GM12878 (cell line): ENCODE measurements at regions not wholly inside any gene's neighbourhood (a gene's known extent, or its start where the extent isn't known, plus 50 kb on each side); places are given as distances from the start of the nearest gene placed in this dataset.

Source experiments
- ATAC-seq: fragments of 200-7000 bp; cut with Tn5 transposase; 3 replicates; pipeline ENCODE4 v1.9.1; 2020; ENCODE audit warnings: mild to moderate bottlenecking, moderate library complexity
- BruUV-seq: library from RNA; stranded (reverse); fragments of 400-500 nt; replicated peaks from 2 replicates; lab custom pipeline; 2021; lab: Mats Ljungman, UMichigan
- CTCF ChIA-PET: fragments of 300-600 bp; sonication (Branson Sonifier 250); formaldehyde crosslinking; extraction: SDS; loops from one replicate; lab custom pipeline; 2021; ENCODE audit warnings: inconsistent platforms; lab: Yijun Ruan, JAX
- POLR2A ChIA-PET: fragments of 350-600 bp; formaldehyde crosslinking; extraction: SDS; loops from one replicate; lab custom pipeline; 2021; ENCODE audit warnings: inconsistent platforms; lab: Charles Lee
- RAD21 ChIA-PET: fragments of 300-600 bp; sonication (Branson Sonifier 250); formaldehyde crosslinking; loops from one replicate; lab custom pipeline; 2023; ENCODE audit warnings: antibody characterized with exemption; ENCODE audit not compliant: unreplicated experiment; lab: Charles Lee
- SMC1A ChIA-PET: fragments of 300-600 bp; sonication (Branson Sonifier 250); formaldehyde crosslinking; loops from one replicate; lab custom pipeline; 2023; ENCODE audit not compliant: unreplicated experiment, uncharacterized antibody; lab: Charles Lee
- DNase-seq: peaks from one replicate; pipeline ENCODE4 v3.0.0-alpha.2; 2011; ENCODE audit warnings: low read depth, low spot score
- FAIRE-seq: peaks from 3 replicates; lab custom pipeline; 2011; peaks lifted over from hg19 to GRCh38; lab: Jason Lieb, UNC
- H2AFZ ChIP-seq: 2 replicates; pipeline ENCODE4 v1.6.0; 2011; ENCODE audit warnings: low read depth, low read length, control low read depth; ENCODE audit not compliant: control insufficient read depth
- H3K27ac ChIP-seq: 2 replicates; pipeline ENCODE4 v1.5.1; 2011; ENCODE audit warnings: control low read depth; ENCODE audit not compliant: control insufficient read depth, insufficient read depth
- H3K27me3 ChIP-seq, 2 experiments: replicated peaks in 1 of 2; 2 replicates each; pipeline versions ENCODE4 v1.6.0 to v1.6.1; 2011; ENCODE audit warnings: low read length in 1 of 2; ENCODE audit not compliant: control insufficient read depth in 2 of 2, insufficient read depth in 2 of 2
- H3K36me3 ChIP-seq, 2 experiments: 2 replicates each; pipeline ENCODE4 v1.5.1; 2011; ENCODE audit warnings: low read length in 1 of 2; ENCODE audit not compliant: control insufficient read depth in 2 of 2, insufficient read depth in 2 of 2
- H3K4me1 ChIP-seq: 2 replicates; pipeline ENCODE4 v1.6.1; 2011; ENCODE audit warnings: mild to moderate bottlenecking, low read length, moderate library complexity, mixed read lengths; ENCODE audit not compliant: control insufficient read depth, insufficient read depth
- H3K4me2 ChIP-seq: 2 replicates; pipeline ENCODE4 v1.6.0; 2011; ENCODE audit warnings: control low read depth; ENCODE audit not compliant: control insufficient read depth, insufficient read depth
- H3K4me3 ChIP-seq: fragments of 200-600 bp; sonication (generic); 2 replicates; pipeline ENCODE4 v1.5.1; 2016
- H3K79me2 ChIP-seq: 2 replicates; pipeline ENCODE4 v1.6.0; 2011; ENCODE audit warnings: low read length; ENCODE audit not compliant: control insufficient read depth, insufficient read depth
- H3K9ac ChIP-seq: 2 replicates; pipeline ENCODE4 v1.8.0; 2011; ENCODE audit warnings: low read length, control low read depth, mixed read lengths; ENCODE audit not compliant: control insufficient read depth, insufficient read depth
- H3K9me3 ChIP-seq: replicated peaks from 3 replicates; pipeline ENCODE4 v1.5.1; 2011; ENCODE audit warnings: mild to moderate bottlenecking, low read length; ENCODE audit not compliant: control insufficient read depth, insufficient read depth
- H4K20me1 ChIP-seq: 2 replicates; pipeline ENCODE4 v1.6.0; 2011; ENCODE audit not compliant: control insufficient read depth, insufficient read depth
- ASH2L ChIP-seq: fragments of 300-600, 200-600 bp; sonication (generic); IDR thresholded peaks from 2 replicates; pipeline ENCODE4 v1.6.1; 2017; ENCODE audit warnings: low read depth, mild to moderate bottlenecking, borderline replicate concordance
- BMI1 ChIP-seq: fragments of 450-650 bp; IDR thresholded peaks from 2 replicates; pipeline ENCODE4 v1.6.1; 2016; ENCODE audit warnings: mild to moderate bottlenecking, moderate library complexity, borderline replicate concordance
- CBFB ChIP-seq: IDR thresholded peaks from 2 replicates; pipeline ENCODE4 v1.6.1; 2016; ENCODE audit warnings: antibody characterized with exemption, low read depth
- NFIC ChIP-seq: IDR thresholded peaks from 2 replicates; pipeline ENCODE4 v1.6.1; 2012; ENCODE audit warnings: low read depth, mild to moderate bottlenecking, inconsistent platforms, low read length, moderate library complexity
- SMARCA5 ChIP-seq: fragments of 450-650 bp; IDR thresholded peaks from 2 replicates; pipeline ENCODE4 v1.6.1; 2017; ENCODE audit warnings: mild to moderate bottlenecking
- SMC3 ChIP-seq: IDR thresholded peaks from 2 replicates; pipeline ENCODE4 v1.6.1; 2011; ENCODE audit warnings: low read length, improper control_type of control experiment, borderline replicate concordance
- SPI1 ChIP-seq: IDR thresholded peaks from 2 replicates; pipeline ENCODE4 v1.6.1; 2011; ENCODE audit warnings: low read depth, mild to moderate bottlenecking, low read length, moderate library complexity, borderline replicate concordance; ENCODE audit not compliant: insufficient read depth
- SREBF1 ChIP-seq: IDR thresholded peaks from 2 replicates; pipeline ENCODE4 v1.6.1; 2012; ENCODE audit warnings: mild to moderate bottlenecking, low read length
- STAT1 ChIP-seq: fragments of 450-650 bp; conservative IDR thresholded peaks from 2 replicates; pipeline ENCODE4 v1.6.1; 2014; ENCODE audit warnings: antibody characterized with exemption, mild to moderate bottlenecking
- SUPT20H ChIP-seq: IDR thresholded peaks from 2 replicates; pipeline ENCODE4 v1.6.1; 2011; ENCODE audit warnings: low read depth, mild to moderate bottlenecking, low read length, moderate library complexity, borderline replicate concordance; ENCODE audit not compliant: control insufficient read depth
- ZZZ3 ChIP-seq: IDR thresholded peaks from 2 replicates; pipeline ENCODE4 v1.6.1; 2011; ENCODE audit warnings: low read depth; ENCODE audit not compliant: control insufficient read depth, insufficient read length
- WGBS: methylation state at CpG from one replicate; pipeline ENCODE4 v1.1.6; 2016; ENCODE audit warnings: low lambda C conversion rate; ENCODE audit not compliant: insufficient replicate concordance, insufficient coverage; ENCODE audit errors: missing lambda C conversion rate; 5-methylcytosine and 5-hydroxymethylcytosine counted together
- in situ Hi-C: fragments of 300-500 bp; cut with MboI; formaldehyde crosslinking; loops from 9 replicates; pipeline ENCODE4 v1.14.3; 2018; ENCODE audit warnings: mixed read lengths
- intact Hi-C: fragments of 100-400 bp; cut with micrococcal nuclease; formaldehyde crosslinking; loops from one replicate; pipeline ENCODE4 v1.14.2; 2022; ENCODE audit not compliant: unreplicated experiment
- TF ChIP-seq, protein P1 (sequence below): IDR thresholded peaks from 2 replicates; pipeline ENCODE4 v1.6.1; 2012; ENCODE audit warnings: low read depth, low read length, improper control_type of control experiment
- TF ChIP-seq, protein P2 (sequence below): fragments of 450-650 bp; IDR thresholded peaks from 2 replicates; pipeline ENCODE4 v1.6.1; 2014; ENCODE audit warnings: mild to moderate bottlenecking

DNA sequence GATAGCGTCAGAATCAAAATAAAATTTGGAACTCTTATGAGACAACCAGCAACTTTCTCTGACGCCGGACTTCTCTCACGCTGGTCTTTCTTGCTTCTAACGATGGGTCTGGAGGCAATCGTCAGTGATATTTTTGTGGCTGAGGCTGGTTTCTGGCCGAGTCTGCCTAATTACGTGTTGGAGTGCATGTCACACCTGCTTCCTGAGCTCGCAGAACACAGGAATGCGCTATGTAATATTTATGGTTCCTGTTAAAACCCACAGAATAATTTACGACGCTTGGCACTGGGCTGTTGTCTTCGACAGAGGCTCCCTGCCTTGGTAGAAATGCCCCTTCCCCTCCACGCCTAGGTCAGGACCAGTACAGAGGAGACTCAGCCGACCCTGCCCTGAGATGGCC lies 64.9 kb downstream of the NPTX2 start:
- FAIRE-seq: no peak
- CTCF ChIA-PET: no interaction called here
- H3K79me2 ChIP-seq: no peaks in the 10 kb centered on the region
- no peak overlapping the region for H3K4me3 ChIP-seq
- no peak for ATAC-seq
- no TSS peak for BruUV-seq
- no peak overlapping the region for H2AFZ ChIP-seq
- H3K36me3 ChIP-seq: no peaks in the 10 kb centered on the region
- DNase-seq: no peak
- WGBS: 10% methylated on average over 15 of the region's 15 CpGs
- no peak overlapping the region for H3K9ac ChIP-seq
- H3K9me3 ChIP-seq: no peaks in the 10 kb centered on the region; the same call in 2 of the 3 replicates
- no peak for TF ChIP-seq ASH2L
- TF ChIP-seq SMC3: no peak
- TF ChIP-seq NFIC: no peak
- TF ChIP-seq, protein P1, sequence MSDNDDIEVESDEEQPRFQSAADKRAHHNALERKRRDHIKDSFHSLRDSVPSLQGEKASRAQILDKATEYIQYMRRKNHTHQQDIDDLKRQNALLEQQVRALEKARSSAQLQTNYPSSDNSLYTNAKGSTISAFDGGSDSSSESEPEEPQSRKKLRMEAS: no peak
- TF ChIP-seq BMI1: no peak
- TF ChIP-seq STAT1: no peak
- TF ChIP-seq SREBF1: no peak
- no peak for TF ChIP-seq SMARCA5
- no peak for TF ChIP-seq CBFB
- TF ChIP-seq, protein P2, sequence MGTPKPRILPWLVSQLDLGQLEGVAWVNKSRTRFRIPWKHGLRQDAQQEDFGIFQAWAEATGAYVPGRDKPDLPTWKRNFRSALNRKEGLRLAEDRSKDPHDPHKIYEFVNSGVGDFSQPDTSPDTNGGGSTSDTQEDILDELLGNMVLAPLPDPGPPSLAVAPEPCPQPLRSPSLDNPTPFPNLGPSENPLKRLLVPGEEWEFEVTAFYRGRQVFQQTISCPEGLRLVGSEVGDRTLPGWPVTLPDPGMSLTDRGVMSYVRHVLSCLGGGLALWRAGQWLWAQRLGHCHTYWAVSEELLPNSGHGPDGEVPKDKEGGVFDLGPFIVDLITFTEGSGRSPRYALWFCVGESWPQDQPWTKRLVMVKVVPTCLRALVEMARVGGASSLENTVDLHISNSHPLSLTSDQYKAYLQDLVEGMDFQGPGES: no peak
- no peak for TF ChIP-seq ZZZ3
- TF ChIP-seq SUPT20H: no peak
- TF ChIP-seq SPI1: no peak
- TF ChIP-seq, all 136 proteins: peak for 0
- in situ Hi-C loops (no loop called here), intact Hi-C loops (no loop called here)
- no peaks in the 10 kb centered on the region for H4K20me1 ChIP-seq
- ChIA-PET SMC1A (interaction anchor here (0.5 kb wide), 1 partner anchor 48 kb away, joined by 3 read pairs; no protein-coding TSS in a partner anchor), POLR2A (no interaction called here), RAD21 (no interaction called here)
- H3K4me1 ChIP-seq: no peaks in the 10 kb centered on the region
- no peaks in the 10 kb centered on the region; a peak in 2 of 4 replicates for H3K27me3 ChIP-seq
- no peak overlapping the region for H3K27ac ChIP-seq
- H3K4me2 ChIP-seq: no peak overlapping the region
